Endodermal cell (in vitro differentiated cells): ENCODE measurements at regions not wholly inside any gene's neighbourhood (a gene's known extent, or its start where the extent isn't known, plus 50 kb on each side); places are given as distances from the start of the nearest gene placed in this dataset.
A peak's percentile ranks its signal among the peaks of the same experiment; 100 is the strongest.
"Not testable (repeated sequence)": the region's sequence is repeated elsewhere in the genome, so short reads cannot be mapped to it uniquely, and the experiment has no call there.

Source experiments
- DNase-seq: peaks from one replicate; pipeline ENCODE4 v3.0.0-alpha.2; 2017
- H3K27ac ChIP-seq: 2 replicates; pipeline ENCODE4 v1.5.1; 2013; ENCODE audit warnings: mild to moderate bottlenecking, low read depth, low read length, moderate library complexity
- H3K27me3 ChIP-seq: 2 replicates; pipeline ENCODE4 v1.6.1; 2013; ENCODE audit warnings: mild to moderate bottlenecking, low read length, moderate library complexity; ENCODE audit not compliant: insufficient read depth, control insufficient read depth, poor library complexity, severe bottlenecking
- H3K36me3 ChIP-seq: 2 replicates; pipeline ENCODE4 v1.7.0; 2013; ENCODE audit warnings: mild to moderate bottlenecking, low read length, moderate library complexity; ENCODE audit not compliant: control insufficient read depth, insufficient read depth
- H3K4me1 ChIP-seq: one replicate; pipeline ENCODE4 v1.7.0; 2013; ENCODE audit warnings: low read length; ENCODE audit not compliant: control insufficient read depth, insufficient read depth
- H3K4me3 ChIP-seq: 2 replicates; pipeline ENCODE4 v1.5.1; 2013; ENCODE audit warnings: mild to moderate bottlenecking, low read length, moderate library complexity
- H3K9ac ChIP-seq: 2 replicates; pipeline ENCODE4 v1.6.1; 2013; ENCODE audit warnings: mild to moderate bottlenecking, low read length, moderate library complexity; ENCODE audit not compliant: poor library complexity, severe bottlenecking; ENCODE audit errors: extremely low read depth
- H3K9me3 ChIP-seq: 2 replicates; pipeline ENCODE4 v1.6.1; 2013; ENCODE audit warnings: mild to moderate bottlenecking, low read length, moderate library complexity; ENCODE audit not compliant: control insufficient read depth
- H3K27ac Mint-ChIP-seq: 2 replicates; pipeline ENCODE4 v1.8.0; 2020; ENCODE audit warnings: mixed read lengths
- H3K27me3 Mint-ChIP-seq: 2 replicates; pipeline ENCODE4 v1.8.0; 2021; ENCODE audit warnings: mild to moderate bottlenecking, mixed read lengths; ENCODE audit not compliant: insufficient read depth
- H3K36me3 Mint-ChIP-seq: 2 replicates; pipeline ENCODE4 v1.8.0; 2020; ENCODE audit warnings: low read depth, mixed read lengths
- H3K4me1 Mint-ChIP-seq: 2 replicates; pipeline ENCODE4 v1.8.0; 2020; ENCODE audit warnings: mixed read lengths
- H3K4me3 Mint-ChIP-seq: 2 replicates; pipeline ENCODE4 v1.8.0; 2020; ENCODE audit warnings: mild to moderate bottlenecking, moderate library complexity, mixed read lengths
- H3K9me3 Mint-ChIP-seq: 2 replicates; pipeline ENCODE4 v1.8.0; 2020; ENCODE audit warnings: mild to moderate bottlenecking, mixed read lengths
- CTCF ChIP-seq: fragments of 200-600 bp; sonication (generic); conservative IDR thresholded peaks from 2 replicates; pipeline ENCODE4 v1.5.0; 2021; ENCODE audit warnings: antibody characterized with exemption, mild to moderate bottlenecking
- WGBS, 2 experiments: methylation state at CpG; one replicate each; pipeline versions ENCODE4 v1.1.5 to v1.1.7; 2013; ENCODE audit warnings: missing lambda C conversion rate in 2 of 2, mixed read lengths in 1 of 2; ENCODE audit not compliant: insufficient coverage in 1 of 2, insufficient read length in 1 of 2; 5-methylcytosine and 5-hydroxymethylcytosine counted together

DNA sequence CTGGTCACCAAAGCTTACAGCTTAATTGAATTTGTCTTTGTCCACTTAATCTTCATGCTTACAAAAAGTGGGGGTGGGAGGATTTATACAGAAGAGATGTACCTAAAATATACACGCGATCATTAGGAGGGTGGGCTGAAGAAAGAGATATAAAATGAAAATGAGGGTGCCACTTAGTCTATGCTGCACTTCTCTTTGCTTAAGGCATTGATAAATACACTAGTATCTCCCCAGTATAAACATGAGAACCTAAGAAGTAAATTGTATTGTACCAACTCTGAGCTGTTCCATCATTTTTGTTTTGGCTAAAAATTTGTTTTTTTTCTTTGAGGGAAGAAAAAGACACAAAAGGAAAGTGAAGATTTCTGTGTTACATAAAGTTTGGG lies 170.8 kb upstream of the ZNF217 start:
- no peak for TF ChIP-seq CTCF
- Histone ChIP-seq H3K4me1 (peaks cover 18% of the 10 kb centered on the region), H3K36me3 (no peaks in the 10 kb centered on the region), H3K27ac (peak overlapping the region; percentile 89), H3K4me3 (no peak overlapping the region), H3K27me3 (no peaks in the 10 kb centered on the region), H3K9me3 (no peaks in the 10 kb centered on the region), H3K9ac (no peak overlapping the region)
- Mint-ChIP-seq H3K4me3 (no peak overlapping the region), H3K9me3 (no peaks in the 10 kb centered on the region), H3K36me3 (no peaks in the 10 kb centered on the region), H3K4me1 (peaks cover 34% of the 10 kb centered on the region), H3K27ac (peak overlapping the region; percentile 84), H3K27me3 (peaks cover 3% of the 10 kb centered on the region)
- no peak for DNase-seq
- WGBS, 2 experiments, result 71% methylated on average over 2 of the region's 2 CpGs; no CpG with 5 or more reads in 1 of the 2 experiments

- 21 to 28% methylated on average over 8 to 12 of the region's 12 CpGs for WGBS, 2 experiments
- Mint-ChIP-seq H3K27me3 (peaks cover 3% of the 10 kb centered on the region), H3K27ac (peak overlapping the region; percentile 84), H3K36me3 (no peaks in the 10 kb centered on the region), H3K4me3 (no peak overlapping the region), H3K9me3 (no peaks in the 10 kb centered on the region), H3K4me1 (peaks cover 30% of the 10 kb centered on the region)
- Histone ChIP-seq H3K4me1 (peaks cover 18% of the 10 kb centered on the region), H3K27ac (peak overlapping the region; percentile 89), H3K36me3 (no peaks in the 10 kb centered on the region), H3K27me3 (no peaks in the 10 kb centered on the region), H3K9me3 (no peaks in the 10 kb centered on the region), H3K9ac (no peak overlapping the region), H3K4me3 (no peak overlapping the region)
- peak; percentile 72 for DNase-seq
- no peak for TF ChIP-seq CTCF
Measured at GRCh38 chr20:53763707-53764414, 170.2 kb upstream of the ZNF217 start.

DNA sequence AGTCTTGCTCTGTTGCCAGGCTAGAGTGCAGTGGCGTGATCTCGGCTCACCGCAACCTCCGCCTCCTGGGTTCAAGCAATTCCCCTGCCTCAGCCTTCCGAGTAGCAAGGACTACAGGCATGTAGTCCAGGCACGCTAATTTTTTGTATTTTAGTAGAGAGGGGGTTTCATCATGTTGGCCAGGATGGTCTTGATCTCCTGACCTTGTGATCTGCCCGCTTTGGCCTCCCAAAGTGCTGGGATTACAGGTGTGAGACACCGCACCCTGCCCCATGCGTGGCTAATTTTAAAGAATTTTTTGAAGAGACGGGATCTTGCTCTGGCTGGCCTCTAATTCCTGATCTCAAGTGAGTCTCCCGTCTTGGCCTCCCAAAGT lies 168.8 kb upstream of the ZNF217 start:
- not testable (repeated sequence) for H3K27me3 ChIP-seq, DNase-seq, H3K36me3 ChIP-seq, H3K9me3 ChIP-seq, H3K9ac ChIP-seq, H3K4me3 Mint-ChIP-seq, H3K27me3 Mint-ChIP-seq, H3K27ac Mint-ChIP-seq, H3K4me3 ChIP-seq, H3K4me1 ChIP-seq, H3K9me3 Mint-ChIP-seq, H3K36me3 Mint-ChIP-seq, H3K27ac ChIP-seq
- H3K4me1 Mint-ChIP-seq, result peaks cover 18% of the 10 kb centered on the region
- 95 to 97% methylated on average over 7 to 11 of the region's 11 CpGs for WGBS, 2 experiments

DNA sequence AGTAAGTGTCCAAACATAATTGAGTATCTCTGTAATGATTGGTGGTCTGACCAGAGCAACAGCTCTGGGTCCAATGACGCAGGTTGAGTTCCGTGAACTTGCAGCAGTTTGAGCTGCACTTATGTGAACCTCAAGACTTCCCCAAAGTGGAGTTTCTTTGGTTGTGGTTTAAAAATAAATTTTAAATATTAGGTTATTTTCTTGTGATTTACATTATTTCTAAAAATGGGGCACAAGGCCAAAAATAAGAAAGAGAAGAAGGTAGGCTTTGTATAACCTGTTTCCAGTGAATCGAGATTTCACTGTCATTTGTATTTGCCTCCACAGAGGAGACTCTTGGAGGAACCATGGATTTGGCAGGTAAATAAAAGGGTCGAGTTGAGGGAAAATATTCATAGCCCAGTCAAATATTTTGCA lies 166.4 kb upstream of the ZNF217 start:
- Histone ChIP-seq H3K36me3 (no peaks in the 10 kb centered on the region), H3K9ac (no peak overlapping the region), H3K4me3 (no peak overlapping the region), H3K4me1 (peaks cover 5% of the 10 kb centered on the region), H3K27ac (no peak overlapping the region), H3K9me3 (no peaks in the 10 kb centered on the region), H3K27me3 (no peaks in the 10 kb centered on the region)
- no peak for DNase-seq
- peaks cover 18% of the 10 kb centered on the region for H3K4me1 Mint-ChIP-seq
- H3K36me3 Mint-ChIP-seq, result no peaks in the 10 kb centered on the region
- H3K4me3 Mint-ChIP-seq, result no peak overlapping the region
- TF ChIP-seq CTCF, result no peak
- H3K9me3 Mint-ChIP-seq, result no peaks in the 10 kb centered on the region
- no peak overlapping the region for H3K27ac Mint-ChIP-seq
- 88 to 94% methylated on average over 2 to 4 of the region's 4 CpGs for WGBS, 2 experiments
- no peaks in the 10 kb centered on the region for H3K27me3 Mint-ChIP-seq
